ENCODE measurements at regions not wholly inside any gene's neighbourhood (a gene's known extent, or its start where the extent isn't known, plus 50 kb on each side); places are given as distances from the start of the nearest gene placed in this dataset.

DNA sequence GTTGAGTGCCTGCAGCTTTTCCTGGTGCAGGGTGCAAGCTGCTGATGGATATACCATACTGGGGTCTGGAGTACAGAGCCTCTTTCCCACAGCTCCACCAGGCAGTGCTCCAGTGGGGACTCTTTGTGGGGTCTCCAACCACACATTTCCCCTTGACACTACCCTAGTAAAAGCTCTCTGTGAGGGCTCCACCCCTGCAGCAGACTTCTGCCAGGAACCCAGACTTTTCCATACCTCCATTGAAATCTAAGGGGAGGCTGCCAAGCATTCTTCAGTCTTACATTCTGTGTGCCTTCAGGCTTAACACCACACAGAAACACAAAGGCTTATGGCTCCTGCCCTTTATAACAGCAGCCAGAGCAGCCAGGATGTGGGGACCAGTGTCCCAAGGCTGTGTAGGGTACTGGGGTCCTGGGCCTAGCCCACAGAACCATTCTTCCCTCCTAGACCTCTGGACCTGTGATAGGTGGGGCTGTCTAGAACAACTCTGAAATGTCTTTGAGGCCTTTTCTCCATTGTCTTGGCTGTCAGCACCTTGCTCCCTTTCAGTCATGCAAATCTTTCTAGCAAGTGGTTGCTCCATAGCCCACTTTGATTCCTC lies 65.7 kb downstream of the TBXT start:
- no peak overlapping the region for H3K4me3 Mint-ChIP-seq
- POLR2A ChIA-PET, result no interaction called here
- peaks cover 4% of the 10 kb centered on the region for H3K4me1 Mint-ChIP-seq
- no peak overlapping the region for H3K27ac Mint-ChIP-seq
- TF ChIP-seq ZNF263 (CRISPR knock-in tag; IDR thresholded peaks at IDR 0.05; ENCODE audit: low read depth), result no peak
- no peak for TF ChIP-seq ZNF423 (CRISPR knock-in tag; IDR thresholded peaks at IDR 0.05)
- TF ChIP-seq SMAD4 (CRISPR knock-in tag; IDR thresholded peaks at IDR 0.05), result no peak
- no peak for TF ChIP-seq SP1 (CRISPR knock-in tag; conservative IDR thresholded peaks at IDR 0.05)
- no peak for TF ChIP-seq CREM (CRISPR knock-in tag; IDR thresholded peaks at IDR 0.05)
- TF ChIP-seq CREB1 (CRISPR knock-in tag; IDR thresholded peaks at IDR 0.05), result no peak
- no peak for TF ChIP-seq ELF4 (CRISPR knock-in tag; IDR thresholded peaks at IDR 0.05; ENCODE audit: low read depth)
- TF ChIP-seq, protein P1, sequence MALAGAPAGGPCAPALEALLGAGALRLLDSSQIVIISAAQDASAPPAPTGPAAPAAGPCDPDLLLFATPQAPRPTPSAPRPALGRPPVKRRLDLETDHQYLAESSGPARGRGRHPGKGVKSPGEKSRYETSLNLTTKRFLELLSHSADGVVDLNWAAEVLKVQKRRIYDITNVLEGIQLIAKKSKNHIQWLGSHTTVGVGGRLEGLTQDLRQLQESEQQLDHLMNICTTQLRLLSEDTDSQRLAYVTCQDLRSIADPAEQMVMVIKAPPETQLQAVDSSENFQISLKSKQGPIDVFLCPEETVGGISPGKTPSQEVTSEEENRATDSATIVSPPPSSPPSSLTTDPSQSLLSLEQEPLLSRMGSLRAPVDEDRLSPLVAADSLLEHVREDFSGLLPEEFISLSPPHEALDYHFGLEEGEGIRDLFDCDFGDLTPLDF (CRISPR knock-in tag; IDR thresholded peaks at IDR 0.05), result no peak
- TF ChIP-seq TEAD1 (CRISPR knock-in tag; IDR thresholded peaks at IDR 0.05), result no peak
- TF ChIP-seq, protein P2, sequence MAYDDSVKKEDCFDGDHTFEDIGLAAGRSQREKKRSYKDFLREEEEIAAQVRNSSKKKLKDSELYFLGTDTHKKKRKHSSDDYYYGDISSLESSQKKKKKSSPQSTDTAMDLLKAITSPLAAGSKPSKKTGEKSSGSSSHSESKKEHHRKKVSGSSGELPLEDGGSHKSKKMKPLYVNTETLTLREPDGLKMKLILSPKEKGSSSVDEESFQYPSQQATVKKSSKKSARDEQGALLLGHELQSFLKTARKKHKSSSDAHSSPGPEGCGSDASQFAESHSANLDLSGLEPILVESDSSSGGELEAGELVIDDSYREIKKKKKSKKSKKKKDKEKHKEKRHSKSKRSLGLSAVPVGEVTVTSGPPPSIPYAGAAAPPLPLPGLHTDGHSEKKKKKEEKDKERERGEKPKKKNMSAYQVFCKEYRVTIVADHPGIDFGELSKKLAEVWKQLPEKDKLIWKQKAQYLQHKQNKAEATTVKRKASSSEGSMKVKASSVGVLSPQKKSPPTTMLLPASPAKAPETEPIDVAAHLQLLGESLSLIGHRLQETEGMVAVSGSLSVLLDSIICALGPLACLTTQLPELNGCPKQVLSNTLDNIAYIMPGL (CRISPR knock-in tag; IDR thresholded peaks at IDR 0.05), result no peak
- TF ChIP-seq GRHL2 (CRISPR knock-in tag; IDR thresholded peaks at IDR 0.05; ENCODE audit: insufficient replicate concordance, severe bottlenecking), result no peak
- TF ChIP-seq, protein P3, sequence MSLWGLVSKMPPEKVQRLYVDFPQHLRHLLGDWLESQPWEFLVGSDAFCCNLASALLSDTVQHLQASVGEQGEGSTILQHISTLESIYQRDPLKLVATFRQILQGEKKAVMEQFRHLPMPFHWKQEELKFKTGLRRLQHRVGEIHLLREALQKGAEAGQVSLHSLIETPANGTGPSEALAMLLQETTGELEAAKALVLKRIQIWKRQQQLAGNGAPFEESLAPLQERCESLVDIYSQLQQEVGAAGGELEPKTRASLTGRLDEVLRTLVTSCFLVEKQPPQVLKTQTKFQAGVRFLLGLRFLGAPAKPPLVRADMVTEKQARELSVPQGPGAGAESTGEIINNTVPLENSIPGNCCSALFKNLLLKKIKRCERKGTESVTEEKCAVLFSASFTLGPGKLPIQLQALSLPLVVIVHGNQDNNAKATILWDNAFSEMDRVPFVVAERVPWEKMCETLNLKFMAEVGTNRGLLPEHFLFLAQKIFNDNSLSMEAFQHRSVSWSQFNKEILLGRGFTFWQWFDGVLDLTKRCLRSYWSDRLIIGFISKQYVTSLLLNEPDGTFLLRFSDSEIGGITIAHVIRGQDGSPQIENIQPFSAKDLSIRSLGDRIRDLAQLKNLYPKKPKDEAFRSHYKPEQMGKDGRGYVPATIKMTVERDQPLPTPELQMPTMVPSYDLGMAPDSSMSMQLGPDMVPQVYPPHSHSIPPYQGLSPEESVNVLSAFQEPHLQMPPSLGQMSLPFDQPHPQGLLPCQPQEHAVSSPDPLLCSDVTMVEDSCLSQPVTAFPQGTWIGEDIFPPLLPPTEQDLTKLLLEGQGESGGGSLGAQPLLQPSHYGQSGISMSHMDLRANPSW (CRISPR knock-in tag; conservative IDR thresholded peaks at IDR 0.05; ENCODE audit: low read depth), result no peak
- H3K9me3 Mint-ChIP-seq, result peaks cover 34% of the 10 kb centered on the region
- no peak for DNase-seq (ENCODE audit: low spot score)
- CTCF ChIA-PET, result no interaction called here
- H3K36me3 Mint-ChIP-seq, result peaks cover 27% of the 10 kb centered on the region
- ATAC-seq, result no peak
- peaks cover 16% of the 10 kb centered on the region for H3K27me3 Mint-ChIP-seq (ENCODE audit: low read depth)

DNA sequence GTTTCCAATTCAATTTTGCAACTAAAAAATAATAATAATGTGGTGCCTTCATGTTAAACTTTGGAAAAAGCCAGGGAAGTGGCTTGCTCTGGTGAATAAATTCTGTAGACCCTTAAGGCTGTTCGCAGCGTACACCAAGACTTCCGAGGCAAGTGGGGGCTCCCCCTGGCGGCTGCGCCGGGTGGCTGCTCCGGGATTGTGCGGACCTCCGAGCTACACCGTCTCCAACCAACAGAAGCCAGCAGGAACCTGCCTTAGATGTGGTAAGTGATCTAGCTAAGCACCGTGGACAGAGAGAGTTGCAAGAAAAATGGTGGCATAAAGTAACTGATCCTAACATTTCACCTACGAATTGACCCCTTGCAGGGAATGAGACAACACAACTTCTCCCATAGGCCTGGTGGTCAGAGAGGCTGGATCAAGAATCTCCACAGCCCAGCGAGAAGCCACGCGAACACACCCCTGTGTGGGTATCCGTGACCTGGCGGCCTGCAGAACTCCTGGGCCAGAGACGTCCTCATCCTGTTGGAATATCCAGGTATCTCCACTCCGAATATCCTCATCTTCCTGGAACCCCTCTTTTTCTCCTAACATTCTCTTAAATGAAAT lies 69.6 kb downstream of the TBXT start:
- ChIA-PET POLR2A (no interaction called here), CTCF (interaction anchor here (0.6 to 3.0 kb wide), 37 partner anchors 8 to 689 kb away, joined by 3 to 46 read pairs (median 5); no protein-coding TSS in a partner anchor)
- Mint-ChIP-seq H3K4me1 (peaks cover 4% of the 10 kb centered on the region), H3K27me3 (ENCODE audit: low read depth) (peaks cover 21% of the 10 kb centered on the region), H3K36me3 (peaks cover 25% of the 10 kb centered on the region), H3K4me3 (peak overlapping the region; percentile 74), H3K27ac (no peak overlapping the region), H3K9me3 (peaks cover 30% of the 10 kb centered on the region)
- TF ChIP-seq, protein P4, sequence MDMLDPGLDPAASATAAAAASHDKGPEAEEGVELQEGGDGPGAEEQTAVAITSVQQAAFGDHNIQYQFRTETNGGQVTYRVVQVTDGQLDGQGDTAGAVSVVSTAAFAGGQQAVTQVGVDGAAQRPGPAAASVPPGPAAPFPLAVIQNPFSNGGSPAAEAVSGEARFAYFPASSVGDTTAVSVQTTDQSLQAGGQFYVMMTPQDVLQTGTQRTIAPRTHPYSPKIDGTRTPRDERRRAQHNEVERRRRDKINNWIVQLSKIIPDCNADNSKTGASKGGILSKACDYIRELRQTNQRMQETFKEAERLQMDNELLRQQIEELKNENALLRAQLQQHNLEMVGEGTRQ (CRISPR knock-in tag; IDR thresholded peaks at IDR 0.05), result no peak
- no peak for TF ChIP-seq ATF1 (CRISPR knock-in tag; IDR thresholded peaks at IDR 0.05)
- TF ChIP-seq, protein P5, sequence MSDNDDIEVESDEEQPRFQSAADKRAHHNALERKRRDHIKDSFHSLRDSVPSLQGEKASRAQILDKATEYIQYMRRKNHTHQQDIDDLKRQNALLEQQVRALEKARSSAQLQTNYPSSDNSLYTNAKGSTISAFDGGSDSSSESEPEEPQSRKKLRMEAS (CRISPR knock-in tag; IDR thresholded peaks at IDR 0.05), result no peak
- TF ChIP-seq, protein P6, sequence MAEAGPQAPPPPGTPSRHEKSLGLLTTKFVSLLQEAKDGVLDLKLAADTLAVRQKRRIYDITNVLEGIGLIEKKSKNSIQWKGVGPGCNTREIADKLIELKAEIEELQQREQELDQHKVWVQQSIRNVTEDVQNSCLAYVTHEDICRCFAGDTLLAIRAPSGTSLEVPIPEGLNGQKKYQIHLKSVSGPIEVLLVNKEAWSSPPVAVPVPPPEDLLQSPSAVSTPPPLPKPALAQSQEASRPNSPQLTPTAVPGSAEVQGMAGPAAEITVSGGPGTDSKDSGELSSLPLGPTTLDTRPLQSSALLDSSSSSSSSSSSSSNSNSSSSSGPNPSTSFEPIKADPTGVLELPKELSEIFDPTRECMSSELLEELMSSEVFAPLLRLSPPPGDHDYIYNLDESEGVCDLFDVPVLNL (CRISPR knock-in tag; IDR thresholded peaks at IDR 0.05; ENCODE audit: borderline replicate concordance, low read depth), result no peak
- TF ChIP-seq, protein P7, sequence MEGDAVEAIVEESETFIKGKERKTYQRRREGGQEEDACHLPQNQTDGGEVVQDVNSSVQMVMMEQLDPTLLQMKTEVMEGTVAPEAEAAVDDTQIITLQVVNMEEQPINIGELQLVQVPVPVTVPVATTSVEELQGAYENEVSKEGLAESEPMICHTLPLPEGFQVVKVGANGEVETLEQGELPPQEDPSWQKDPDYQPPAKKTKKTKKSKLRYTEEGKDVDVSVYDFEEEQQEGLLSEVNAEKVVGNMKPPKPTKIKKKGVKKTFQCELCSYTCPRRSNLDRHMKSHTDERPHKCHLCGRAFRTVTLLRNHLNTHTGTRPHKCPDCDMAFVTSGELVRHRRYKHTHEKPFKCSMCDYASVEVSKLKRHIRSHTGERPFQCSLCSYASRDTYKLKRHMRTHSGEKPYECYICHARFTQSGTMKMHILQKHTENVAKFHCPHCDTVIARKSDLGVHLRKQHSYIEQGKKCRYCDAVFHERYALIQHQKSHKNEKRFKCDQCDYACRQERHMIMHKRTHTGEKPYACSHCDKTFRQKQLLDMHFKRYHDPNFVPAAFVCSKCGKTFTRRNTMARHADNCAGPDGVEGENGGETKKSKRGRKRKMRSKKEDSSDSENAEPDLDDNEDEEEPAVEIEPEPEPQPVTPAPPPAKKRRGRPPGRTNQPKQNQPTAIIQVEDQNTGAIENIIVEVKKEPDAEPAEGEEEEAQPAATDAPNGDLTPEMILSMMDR (IDR thresholded peaks at IDR 0.05), result peak; percentile 95
- TF ChIP-seq, protein P8, sequence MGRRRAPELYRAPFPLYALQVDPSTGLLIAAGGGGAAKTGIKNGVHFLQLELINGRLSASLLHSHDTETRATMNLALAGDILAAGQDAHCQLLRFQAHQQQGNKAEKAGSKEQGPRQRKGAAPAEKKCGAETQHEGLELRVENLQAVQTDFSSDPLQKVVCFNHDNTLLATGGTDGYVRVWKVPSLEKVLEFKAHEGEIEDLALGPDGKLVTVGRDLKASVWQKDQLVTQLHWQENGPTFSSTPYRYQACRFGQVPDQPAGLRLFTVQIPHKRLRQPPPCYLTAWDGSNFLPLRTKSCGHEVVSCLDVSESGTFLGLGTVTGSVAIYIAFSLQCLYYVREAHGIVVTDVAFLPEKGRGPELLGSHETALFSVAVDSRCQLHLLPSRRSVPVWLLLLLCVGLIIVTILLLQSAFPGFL (CRISPR knock-in tag; IDR thresholded peaks at IDR 0.05; ENCODE audit: borderline replicate concordance), result no peak
- ATAC-seq, result peak; percentile 98
- peak; percentile 89 for DNase-seq (ENCODE audit: low spot score)
